HepG2 (cell line): ENCODE measurements at regions not wholly inside any gene's neighbourhood (a gene's known extent, or its start where the extent isn't known, plus 50 kb on each side); places are given as distances from the start of the nearest gene placed in this dataset.

ENCODE experiments used
- ATAC-seq: fragments of 200-7000 bp; cut with Tn5 transposase; 3 replicates; pipeline ENCODE4 v1.9.1; 2020; ENCODE audit warnings: mild to moderate bottlenecking, moderate library complexity
- BruUV-seq: library from RNA; stranded (reverse); fragments of 400-500 nt; replicated peaks from 2 replicates; lab custom pipeline; 2021; lab: Mats Ljungman, UMichigan
- CTCF ChIA-PET: fragments of 300-600 bp; formaldehyde crosslinking; extraction: SDS; loops from one replicate; lab custom pipeline; 2021; ENCODE audit warnings: low total read pairs, inconsistent platforms, low intra/inter-chr PET ratio; lab: Yijun Ruan, JAX
- POLR2A ChIA-PET: fragments of 350-600 bp; sonication (Branson Sonifier 250); formaldehyde crosslinking; loops from one replicate; lab custom pipeline; 2020; ENCODE audit warnings: antibody characterized with exemption, inconsistent platforms; lab: Yijun Ruan, JAX
- DNase-seq: peaks from one replicate; pipeline ENCODE4 v3.0.0-alpha.2; 2015; ENCODE audit warnings: low spot score
- FAIRE-seq: peaks from 3 replicates; lab custom pipeline; 2011; peaks lifted over from hg19 to GRCh38; lab: Jason Lieb, UNC
- H2AFZ ChIP-seq: one replicate; pipeline ENCODE4 v1.6.1; 2011; ENCODE audit warnings: low read length, inconsistent platforms
- H3K27ac ChIP-seq: fragments of 300-600 bp; 3 replicates; pipeline ENCODE4 v1.8.0; 2011; ENCODE audit warnings: mixed run types, mild to moderate bottlenecking, mixed read lengths, low read length, inconsistent platforms; ENCODE audit not compliant: insufficient read depth; ENCODE audit errors: extremely low read length
- H3K27me3 ChIP-seq, 2 experiments: fragments of 200-600 bp in 1 of 2; 2 replicates in 1 of 2; 3 replicates in 1 of 2; pipeline versions ENCODE4 v1.6.0 to v1.8.0; 2011; ENCODE audit warnings: low read length in 2 of 2, mild to moderate bottlenecking in 2 of 2, moderate library complexity in 2 of 2, inconsistent platforms in 1 of 2; ENCODE audit not compliant: insufficient read depth in 2 of 2, control insufficient read depth in 1 of 2
- H3K36me3 ChIP-seq, 2 experiments: fragments of 200-600 bp in 1 of 2; replicated peaks in 1 of 2; 2 replicates in 1 of 2; 3 replicates in 1 of 2; pipeline versions ENCODE4 v1.5.1 to v1.8.0; 2011; ENCODE audit warnings: low read length in 2 of 2, inconsistent platforms in 1 of 2; ENCODE audit not compliant: insufficient read depth in 2 of 2, control insufficient read depth in 1 of 2
- H3K4me1 ChIP-seq: 2 replicates; pipeline ENCODE4 v1.5.1; 2012; ENCODE audit warnings: low read length, inconsistent platforms; ENCODE audit not compliant: insufficient read depth
- H3K4me2 ChIP-seq: 2 replicates; pipeline ENCODE4 v1.6.0; 2011; ENCODE audit warnings: low read depth, low read length, inconsistent platforms
- H3K4me3 ChIP-seq, 3 experiments: fragments of 200-600 bp in 1 of 3; sonication (generic), shearing (Covaris generic) in 1 of 3; replicated peaks in 1 of 3; 2 replicates each; pipeline ENCODE4 v1.5.1; 2011 to 2016; ENCODE audit warnings: low read length in 3 of 3, inconsistent platforms in 2 of 3, low read depth in 2 of 3, mild to moderate bottlenecking in 2 of 3, control low read depth in 1 of 3, mixed read lengths in 1 of 3; ENCODE audit not compliant: insufficient read depth in 1 of 3
- H3K79me2 ChIP-seq: one replicate; pipeline ENCODE4 v1.6.1; 2011; ENCODE audit warnings: low read length, inconsistent platforms; ENCODE audit not compliant: insufficient read depth
- H3K9ac ChIP-seq: 2 replicates; pipeline ENCODE4 v1.6.0; 2011; ENCODE audit warnings: mild to moderate bottlenecking, low read depth, low read length, inconsistent platforms; ENCODE audit not compliant: insufficient read depth
- H3K9me3 ChIP-seq: 2 replicates; pipeline ENCODE4 v1.5.1; 2012; ENCODE audit warnings: mild to moderate bottlenecking, low read length
- H4K20me1 ChIP-seq: 2 replicates; pipeline ENCODE4 v1.6.0; 2011; ENCODE audit warnings: inconsistent platforms, mild to moderate bottlenecking, low read length, moderate library complexity; ENCODE audit not compliant: insufficient read depth
- ZBTB38 ChIP-seq: sonication (generic); formaldehyde crosslinking; IDR thresholded peaks from 2 replicates; pipeline ENCODE4 v1.5.1; 2020; ENCODE audit warnings: mild to moderate bottlenecking, missing genetic modification reagents
- WGBS: methylation state at CpG from one replicate; pipeline ENCODE4 v1.1.6; 2017; ENCODE audit warnings: low lambda C conversion rate; 5-methylcytosine and 5-hydroxymethylcytosine counted together
- in situ Hi-C: cut with HindIII; loops from 2 replicates; pipeline ENCODE4 v1.10.0; 2017; ENCODE audit warnings: low pct_unique_long_range_greater_than_20kb; ENCODE audit not compliant: extremely low pct_ligation_motif_present
- intact Hi-C: fragments of 100-400 bp; cut with micrococcal nuclease; formaldehyde crosslinking; loops from one replicate; pipeline ENCODE4 v1.10.0; 2022; ENCODE audit not compliant: unreplicated experiment
- TF ChIP-seq, protein P1 (sequence below): sonication (generic); formaldehyde crosslinking; IDR thresholded peaks from 2 replicates; pipeline ENCODE4 v1.9.0; 2021; ENCODE audit warnings: missing genetic modification reagents, borderline replicate concordance
- TF ChIP-seq, protein P2 (sequence below): sonication (generic); formaldehyde crosslinking; IDR thresholded peaks from 2 replicates; pipeline ENCODE4 v1.5.1; 2020; ENCODE audit warnings: mild to moderate bottlenecking, missing genetic modification reagents, moderate library complexity
- TF ChIP-seq, protein P3 (sequence below): sonication (generic); formaldehyde crosslinking; conservative IDR thresholded peaks from 2 replicates; pipeline ENCODE4 v1.8.0; 2022; ENCODE audit warnings: missing genetic modification reagents

DNA sequence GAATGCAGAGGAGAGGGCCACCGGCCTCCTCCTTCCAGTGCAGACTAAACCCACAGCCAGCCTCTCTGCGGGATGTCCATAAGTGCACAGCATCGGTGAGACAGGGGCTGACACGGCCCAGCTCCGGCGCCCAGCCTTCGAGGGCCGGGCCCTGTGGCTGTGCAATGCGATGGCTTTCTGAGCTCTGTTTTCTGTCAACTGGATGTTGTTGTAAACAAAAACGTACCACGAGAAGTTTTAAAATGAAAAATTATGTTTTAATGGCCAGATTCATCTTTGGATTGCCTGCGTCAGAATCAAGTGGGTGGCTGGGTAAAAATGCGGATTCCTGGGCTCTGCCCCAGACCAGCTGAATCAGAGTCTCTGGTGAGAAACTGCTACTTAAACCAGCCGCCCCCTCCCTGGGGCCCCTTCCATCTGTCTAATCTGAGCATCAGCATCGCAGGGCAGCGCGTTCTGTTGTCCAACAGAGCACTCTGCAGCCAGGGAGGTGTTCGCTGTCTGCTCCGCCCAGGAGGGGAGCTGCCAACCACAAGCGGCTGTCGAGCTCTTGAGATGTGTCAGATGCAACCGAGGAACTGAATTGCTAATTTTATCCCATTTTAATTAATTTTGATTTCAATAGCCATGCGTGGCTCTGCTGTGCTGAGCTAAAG lies 133.4 kb downstream of the RFLNA start (continued):
- TF ChIP-seq, protein P1, sequence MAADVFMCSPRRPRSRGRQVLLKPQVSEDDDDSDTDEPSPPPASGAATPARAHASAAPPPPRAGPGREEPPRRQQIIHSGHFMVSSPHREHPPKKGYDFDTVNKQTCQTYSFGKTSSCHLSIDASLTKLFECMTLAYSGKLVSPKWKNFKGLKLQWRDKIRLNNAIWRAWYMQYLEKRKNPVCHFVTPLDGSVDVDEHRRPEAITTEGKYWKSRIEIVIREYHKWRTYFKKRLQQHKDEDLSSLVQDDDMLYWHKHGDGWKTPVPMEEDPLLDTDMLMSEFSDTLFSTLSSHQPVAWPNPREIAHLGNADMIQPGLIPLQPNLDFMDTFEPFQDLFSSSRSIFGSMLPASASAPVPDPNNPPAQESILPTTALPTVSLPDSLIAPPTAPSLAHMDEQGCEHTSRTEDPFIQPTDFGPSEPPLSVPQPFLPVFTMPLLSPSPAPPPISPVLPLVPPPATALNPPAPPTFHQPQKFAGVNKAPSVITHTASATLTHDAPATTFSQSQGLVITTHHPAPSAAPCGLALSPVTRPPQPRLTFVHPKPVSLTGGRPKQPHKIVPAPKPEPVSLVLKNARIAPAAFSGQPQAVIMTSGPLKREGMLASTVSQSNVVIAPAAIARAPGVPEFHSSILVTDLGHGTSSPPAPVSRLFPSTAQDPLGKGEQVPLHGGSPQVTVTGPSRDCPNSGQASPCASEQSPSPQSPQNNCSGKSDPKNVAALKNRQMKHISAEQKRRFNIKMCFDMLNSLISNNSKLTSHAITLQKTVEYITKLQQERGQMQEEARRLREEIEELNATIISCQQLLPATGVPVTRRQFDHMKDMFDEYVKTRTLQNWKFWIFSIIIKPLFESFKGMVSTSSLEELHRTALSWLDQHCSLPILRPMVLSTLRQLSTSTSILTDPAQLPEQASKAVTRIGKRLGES (CRISPR knock-in tag): no peak

DNA sequence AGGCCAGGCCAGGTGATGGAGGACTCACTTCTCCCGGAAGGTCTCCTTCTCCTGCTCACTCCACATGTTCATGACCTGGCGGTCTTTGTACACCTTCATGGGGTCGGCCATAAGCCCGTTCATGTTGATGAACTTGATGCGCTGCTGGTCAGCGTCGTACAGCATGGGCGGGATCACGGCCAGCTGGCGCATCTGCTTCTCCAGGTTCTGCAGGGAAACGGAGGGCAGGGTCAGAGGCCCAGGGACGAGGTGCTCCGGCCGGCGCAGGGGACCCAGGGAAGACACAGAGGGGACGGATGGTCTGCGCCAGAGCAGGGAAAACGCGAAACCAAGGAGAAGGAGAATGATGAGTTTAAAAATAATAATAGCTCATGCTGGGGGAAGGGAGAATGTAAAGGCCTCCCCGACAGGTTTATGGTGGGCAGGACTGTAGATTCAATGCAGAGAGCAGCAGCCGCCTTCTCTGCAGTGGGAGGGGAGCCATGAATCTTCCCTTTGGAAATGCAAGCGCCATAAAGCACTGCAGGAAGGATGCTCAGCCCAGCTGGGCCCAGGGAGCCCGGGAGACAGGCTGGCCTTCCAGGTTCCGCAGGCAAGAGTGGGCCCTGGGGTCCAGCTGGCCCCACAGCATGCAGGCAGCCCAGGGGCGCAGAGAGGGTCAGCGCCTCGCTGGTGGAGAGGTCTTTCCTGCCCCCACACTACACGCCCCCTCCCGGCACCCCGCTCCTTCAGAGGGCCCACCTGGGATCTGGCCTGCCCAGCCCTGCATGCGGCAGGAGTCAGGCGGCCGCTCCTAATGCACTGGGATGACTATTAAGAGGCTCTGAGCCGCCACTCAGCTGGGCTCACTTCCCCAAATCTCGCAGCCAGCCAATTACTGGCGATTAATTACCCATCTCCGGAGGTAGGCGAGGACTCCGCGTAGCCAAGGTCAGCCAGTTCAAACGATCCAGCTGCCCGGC lies 132.0 kb downstream of the RFLNA start:
- H3K36me3 ChIP-seq: peaks cover 4 to 19% of the 10 kb centered on the region in 2 experiments; a peak in 2 of 5 replicates
- H3K79me2 ChIP-seq: no peaks in the 10 kb centered on the region
- H3K4me1 ChIP-seq: peaks cover 25% of the 10 kb centered on the region
- H2AFZ ChIP-seq: no peak overlapping the region
- H3K4me3 ChIP-seq: no peak overlapping the region
- BruUV-seq: no TSS peak
- no peak for ATAC-seq
- ChIA-PET POLR2A (no interaction called here), CTCF (no interaction called here)
- H4K20me1 ChIP-seq: no peaks in the 10 kb centered on the region
- H3K9me3 ChIP-seq: no peaks in the 10 kb centered on the region
- in situ Hi-C loops: no loop called here
- no peak for FAIRE-seq
- TF ChIP-seq, protein P2, sequence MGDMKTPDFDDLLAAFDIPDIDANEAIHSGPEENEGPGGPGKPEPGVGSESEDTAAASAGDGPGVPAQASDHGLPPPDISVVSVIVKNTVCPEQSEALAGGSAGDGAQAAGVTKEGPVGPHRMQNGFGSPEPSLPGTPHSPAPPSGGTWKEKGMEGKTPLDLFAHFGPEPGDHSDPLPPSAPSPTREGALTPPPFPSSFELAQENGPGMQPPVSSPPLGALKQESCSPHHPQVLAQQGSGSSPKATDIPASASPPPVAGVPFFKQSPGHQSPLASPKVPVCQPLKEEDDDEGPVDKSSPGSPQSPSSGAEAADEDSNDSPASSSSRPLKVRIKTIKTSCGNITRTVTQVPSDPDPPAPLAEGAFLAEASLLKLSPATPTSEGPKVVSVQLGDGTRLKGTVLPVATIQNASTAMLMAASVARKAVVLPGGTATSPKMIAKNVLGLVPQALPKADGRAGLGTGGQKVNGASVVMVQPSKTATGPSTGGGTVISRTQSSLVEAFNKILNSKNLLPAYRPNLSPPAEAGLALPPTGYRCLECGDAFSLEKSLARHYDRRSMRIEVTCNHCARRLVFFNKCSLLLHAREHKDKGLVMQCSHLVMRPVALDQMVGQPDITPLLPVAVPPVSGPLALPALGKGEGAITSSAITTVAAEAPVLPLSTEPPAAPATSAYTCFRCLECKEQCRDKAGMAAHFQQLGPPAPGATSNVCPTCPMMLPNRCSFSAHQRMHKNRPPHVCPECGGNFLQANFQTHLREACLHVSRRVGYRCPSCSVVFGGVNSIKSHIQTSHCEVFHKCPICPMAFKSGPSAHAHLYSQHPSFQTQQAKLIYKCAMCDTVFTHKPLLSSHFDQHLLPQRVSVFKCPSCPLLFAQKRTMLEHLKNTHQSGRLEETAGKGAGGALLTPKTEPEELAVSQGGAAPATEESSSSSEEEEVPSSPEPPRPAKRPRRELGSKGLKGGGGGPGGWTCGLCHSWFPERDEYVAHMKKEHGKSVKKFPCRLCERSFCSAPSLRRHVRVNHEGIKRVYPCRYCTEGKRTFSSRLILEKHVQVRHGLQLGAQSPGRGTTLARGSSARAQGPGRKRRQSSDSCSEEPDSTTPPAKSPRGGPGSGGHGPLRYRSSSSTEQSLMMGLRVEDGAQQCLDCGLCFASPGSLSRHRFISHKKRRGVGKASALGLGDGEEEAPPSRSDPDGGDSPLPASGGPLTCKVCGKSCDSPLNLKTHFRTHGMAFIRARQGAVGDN (CRISPR knock-in tag): no peak
- TF ChIP-seq, protein P3, sequence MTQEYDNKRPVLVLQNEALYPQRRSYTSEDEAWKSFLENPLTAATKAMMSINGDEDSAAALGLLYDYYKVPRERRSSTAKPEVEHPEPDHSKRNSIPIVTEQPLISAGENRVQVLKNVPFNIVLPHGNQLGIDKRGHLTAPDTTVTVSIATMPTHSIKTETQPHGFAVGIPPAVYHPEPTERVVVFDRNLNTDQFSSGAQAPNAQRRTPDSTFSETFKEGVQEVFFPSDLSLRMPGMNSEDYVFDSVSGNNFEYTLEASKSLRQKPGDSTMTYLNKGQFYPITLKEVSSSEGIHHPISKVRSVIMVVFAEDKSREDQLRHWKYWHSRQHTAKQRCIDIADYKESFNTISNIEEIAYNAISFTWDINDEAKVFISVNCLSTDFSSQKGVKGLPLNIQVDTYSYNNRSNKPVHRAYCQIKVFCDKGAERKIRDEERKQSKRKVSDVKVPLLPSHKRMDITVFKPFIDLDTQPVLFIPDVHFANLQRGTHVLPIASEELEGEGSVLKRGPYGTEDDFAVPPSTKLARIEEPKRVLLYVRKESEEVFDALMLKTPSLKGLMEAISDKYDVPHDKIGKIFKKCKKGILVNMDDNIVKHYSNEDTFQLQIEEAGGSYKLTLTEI (CRISPR knock-in tag): no peak
- TF ChIP-seq ZBTB38 (CRISPR knock-in tag): 0 out of 2 replicates have a peak, but pooled peaks have one; percentile 24
- no peaks in the 10 kb centered on the region; a peak in 1 of 5 replicates for H3K27me3 ChIP-seq
- H3K9ac ChIP-seq: no peak overlapping the region
- intact Hi-C loops: no loop called here
- no peak overlapping the region for H3K4me2 ChIP-seq
- H3K27ac ChIP-seq: no peak overlapping the region
- no peak for DNase-seq
- 98% methylated on average over 21 of the region's 42 CpGs for WGBS
